ENCODE measurements at regions not wholly inside any gene's neighbourhood (a gene's known extent, or its start where the extent isn't known, plus 50 kb on each side); places are given as distances from the start of the nearest gene placed in this dataset.
"Not testable (repeated sequence)": the region's sequence is repeated elsewhere in the genome, so short reads cannot be mapped to it uniquely, and the experiment has no call there.

- H3K4me3 ChIP-seq (ENCODE audit: low read depth, low read length): no peak overlapping the region
- DNase-seq (ENCODE audit: low read depth): no peak
These were observed 82.7 kb upstream of the SLC39A10 start for GRCh38 chr2:195574312-195574711.

GRCh38 chr2:195572895-195573683 is 83.9 kb upstream of the SLC39A10 start:
- H3K4me3 ChIP-seq (ENCODE audit: low read depth, low read length): no peak overlapping the region
- no peak for DNase-seq (ENCODE audit: low read depth)

- no peak overlapping the region for H3K4me3 ChIP-seq (ENCODE audit: low read depth, low read length)
These were observed 86.7 kb upstream of the SLC39A10 start for GRCh38 chr2:195570329-195570728.

DNA sequence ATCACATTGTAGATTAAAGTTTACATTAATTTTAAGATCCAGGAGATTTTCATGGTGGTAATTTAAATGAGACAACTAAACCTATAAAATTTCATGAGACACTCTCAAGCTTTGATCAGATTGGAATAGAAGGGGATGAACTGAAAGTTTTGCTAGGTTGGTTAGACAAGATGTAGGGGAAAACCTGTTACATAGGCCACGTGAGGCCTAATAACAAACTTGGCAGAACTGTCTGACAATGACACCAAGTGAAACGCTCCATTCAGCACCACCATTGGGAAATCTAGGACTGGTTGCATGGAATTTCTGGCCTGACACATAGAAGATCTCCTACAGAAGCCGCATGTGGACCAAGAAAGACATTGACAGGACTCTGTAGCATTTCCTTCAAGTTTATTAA is 87.8 kb upstream of the SLC39A10 start:
- no peak for DNase-seq (ENCODE audit: low read depth)

More at GRCh38 chr2:195570329-195570728, 86.7 kb upstream of the SLC39A10 start:
- no peak for DNase-seq (ENCODE audit: low read depth)

GRCh38 chr2:195564625-195565135 is 92.3 kb upstream of the SLC39A10 start:
- not testable (repeated sequence) for H3K4me3 ChIP-seq (ENCODE audit: low read depth, low read length); DNase-seq (ENCODE audit: low read depth)

More for the DNA sequence above, 87.8 kb upstream of the SLC39A10 start:
- H3K4me3 ChIP-seq (ENCODE audit: low read depth, low read length): no peak overlapping the region

GRCh38 chr2:195563857-195564512 is 93.0 kb upstream of the SLC39A10 start:
- no peak overlapping the region for H3K4me3 ChIP-seq (ENCODE audit: low read depth, low read length)
- DNase-seq (ENCODE audit: low read depth): no peak

DNA sequence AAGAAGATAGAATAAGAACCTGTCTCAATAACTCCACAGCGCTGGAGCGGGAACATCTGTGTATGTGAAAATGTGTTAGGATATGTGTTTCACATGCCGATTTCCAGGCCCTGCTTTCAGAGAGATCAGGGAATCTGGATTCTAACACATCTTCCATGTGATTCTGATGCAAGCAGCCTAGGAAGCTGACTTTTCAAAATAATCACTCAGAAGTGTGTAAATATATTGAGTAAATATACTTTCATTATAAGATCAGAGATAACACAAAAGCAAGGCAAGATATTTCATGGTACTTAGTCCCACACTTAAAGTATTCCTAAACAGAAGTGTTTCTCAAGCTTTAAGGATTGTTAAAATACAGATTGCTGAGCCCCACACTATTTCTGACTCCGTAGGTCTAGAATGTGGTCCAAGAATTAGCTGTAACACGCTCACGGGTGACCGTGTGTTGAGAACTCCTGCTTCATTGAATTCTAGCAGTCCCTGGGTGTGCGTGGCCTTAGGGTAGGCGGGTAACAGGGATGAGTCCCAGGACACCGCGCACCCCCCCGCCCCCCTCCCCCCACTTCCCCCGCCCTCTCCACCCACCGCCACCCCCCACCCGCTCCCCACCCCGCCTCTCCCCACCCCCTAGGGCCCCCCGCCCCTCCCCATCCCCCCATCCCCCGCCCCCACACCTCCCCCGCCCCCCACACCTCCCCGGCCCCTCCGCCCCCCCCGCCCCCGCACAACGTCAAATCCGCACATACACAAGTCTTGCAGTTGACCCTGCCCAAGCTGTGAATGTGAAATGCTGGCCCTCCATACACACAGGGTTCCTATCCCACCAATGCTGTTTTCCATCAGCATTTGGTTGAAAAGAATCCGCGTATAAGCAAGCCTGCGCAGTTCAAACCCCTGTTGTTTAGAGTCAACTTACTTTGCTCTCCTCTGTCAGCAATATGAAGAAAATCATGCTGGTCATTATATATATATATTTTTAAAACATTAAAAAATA is 94.2 kb upstream of the SLC39A10 start:
- DNase-seq (ENCODE audit: low read depth): no peak
- no peak overlapping the region for H3K4me3 ChIP-seq (ENCODE audit: low read depth, low read length)

GRCh38 chr2:195561116-195561921 is 95.7 kb upstream of the SLC39A10 start:
- H3K4me3 ChIP-seq (ENCODE audit: low read depth, low read length): no peak overlapping the region
- peak; percentile 74 for DNase-seq (ENCODE audit: low read depth)

GRCh38 chr2:195560209-195560895 is 96.7 kb upstream of the SLC39A10 start:
- no peak overlapping the region for H3K4me3 ChIP-seq (ENCODE audit: low read depth, low read length)
- no peak for DNase-seq (ENCODE audit: low read depth)

GRCh38 chr2:195559431-195559914 is 97.6 kb upstream of the SLC39A10 start:
- DNase-seq (ENCODE audit: low read depth): peak; percentile 74

DNA sequence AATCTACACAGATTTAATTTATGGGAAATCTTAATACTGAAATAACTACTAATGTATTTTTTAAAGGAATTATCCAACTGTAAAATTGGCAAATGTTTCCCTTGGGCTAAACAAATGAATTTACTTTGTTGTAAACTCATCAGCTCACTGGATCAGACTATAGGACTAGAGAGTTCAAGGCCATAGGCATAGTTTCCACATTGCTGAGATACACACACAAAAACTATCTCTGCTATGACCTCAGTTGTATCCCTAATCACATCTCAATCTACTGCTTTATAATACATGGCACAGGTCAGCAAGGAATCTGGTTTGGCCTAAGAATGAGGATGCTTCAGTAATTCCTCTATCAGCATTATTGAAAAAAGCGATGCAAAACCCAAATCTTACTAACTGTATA is 101.1 kb upstream of the SLC39A10 start:
- no peak for DNase-seq (ENCODE audit: low read depth)
- no peak overlapping the region for H3K4me3 ChIP-seq (ENCODE audit: low read depth, low read length)

More at GRCh38 chr2:195559431-195559914, 97.6 kb upstream of the SLC39A10 start:
- H3K4me3 ChIP-seq (ENCODE audit: low read depth, low read length): no peak overlapping the region

DNA sequence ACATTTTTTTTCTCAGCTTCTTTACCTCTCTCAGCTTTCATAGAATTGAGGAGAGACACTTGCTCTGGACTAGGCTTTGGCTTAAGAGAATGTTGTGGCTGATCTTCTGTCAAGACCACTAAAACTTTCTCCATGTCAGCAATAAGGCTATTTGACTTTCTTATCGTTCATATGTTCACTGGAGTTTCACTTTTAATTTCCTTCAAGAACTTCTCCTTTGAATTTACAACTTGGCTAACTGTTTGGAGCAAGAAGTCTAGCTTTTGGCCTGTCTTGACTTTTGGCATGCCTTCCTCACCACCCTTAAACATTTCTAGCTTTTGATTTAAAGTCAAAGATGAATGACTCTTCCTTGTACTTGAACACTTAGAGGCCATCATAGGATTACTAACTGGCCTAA is 104.4 kb upstream of the SLC39A10 start:
- no peak for DNase-seq (ENCODE audit: low read depth)
- H3K4me3 ChIP-seq (ENCODE audit: low read depth, low read length): no peak overlapping the region

- H3K4me3 ChIP-seq (ENCODE audit: low read depth, low read length): no peak overlapping the region
- no peak for DNase-seq (ENCODE audit: low read depth)
These were observed 108.7 kb upstream of the SLC39A10 start for GRCh38 chr2:195548198-195548940.

- H3K4me3 ChIP-seq (ENCODE audit: low read depth, low read length); DNase-seq (ENCODE audit: low read depth): not testable (repeated sequence)
These were observed 109.7 kb upstream of the SLC39A10 start for GRCh38 chr2:195547268-195547840.

GRCh38 chr2:195545811-195546210 is 111.2 kb upstream of the SLC39A10 start:
- DNase-seq (ENCODE audit: low read depth): no peak
- no peak overlapping the region for H3K4me3 ChIP-seq (ENCODE audit: low read depth, low read length)

- peak; percentile 39 for DNase-seq (ENCODE audit: low read depth)
- H3K4me3 ChIP-seq (ENCODE audit: low read depth, low read length): no peak overlapping the region
These were observed 112.8 kb upstream of the SLC39A10 start for GRCh38 chr2:195543902-195544894.

Data from skeletal muscle cell (primary cell).